HG03135 (cell line): ENCODE measurements at regions not wholly inside any gene's neighbourhood (a gene's known extent, or its start where the extent isn't known, plus 50 kb on each side); places are given as distances from the start of the nearest gene placed in this dataset.

Experiments
- ATAC-seq: cut with Tn5 transposase; IDR thresholded peaks from one replicate; pipeline ENCODE4 v1.9.1; 2021; ENCODE audit warnings: mild to moderate bottlenecking, moderate library complexity; ENCODE audit not compliant: unreplicated experiment

- ATAC-seq: no peak
Observed at GRCh38 chr20:56949318-56949717, 317.1 kb downstream of the BMP7 start.

- no peak for ATAC-seq
Observed at GRCh38 chr20:56952258-56953047, 314.0 kb downstream of the BMP7 start.

- no peak for ATAC-seq
Observed at GRCh38 chr20:56953048-56953586, 313.3 kb downstream of the BMP7 start.

GRCh38 chr20:56954797-56955196 is 311.6 kb downstream of the BMP7 start:
- no peak for ATAC-seq

GRCh38 chr20:56955680-56956079 is 310.8 kb downstream of the BMP7 start:
- ATAC-seq: no peak

GRCh38 chr20:56956534-56956933 is 309.9 kb downstream of the BMP7 start:
- ATAC-seq: no peak

GRCh38 chr20:56957737-56958553 is 308.5 kb downstream of the BMP7 start:
- ATAC-seq: no peak

GRCh38 chr20:56964901-56965300 is 301.5 kb downstream of the BMP7 start:
- no peak for ATAC-seq

- no peak for ATAC-seq
Observed at GRCh38 chr20:56967916-56968315, 298.5 kb downstream of the BMP7 start.

GRCh38 chr20:56968376-56969048 is 297.9 kb downstream of the BMP7 start:
- no peak for ATAC-seq

GRCh38 chr20:56974499-56975250 is 291.8 kb downstream of the BMP7 start:
- ATAC-seq: no peak

- ATAC-seq: no peak
Observed at GRCh38 chr20:56975838-56976237, 290.6 kb downstream of the BMP7 start.

- ATAC-seq: no peak
Observed at GRCh38 chr20:56976336-56976735, 290.1 kb downstream of the BMP7 start.

GRCh38 chr20:56978475-56978874 is 288.0 kb downstream of the BMP7 start:
- ATAC-seq: no peak

- ATAC-seq: no peak
Observed at GRCh38 chr20:56979125-56979524, 287.3 kb downstream of the BMP7 start.

GRCh38 chr20:56981301-56981700 is 285.1 kb downstream of the BMP7 start:
- no peak for ATAC-seq

GRCh38 chr20:56983813-56984212 is 282.6 kb downstream of the BMP7 start:
- ATAC-seq: no peak

GRCh38 chr20:56985066-56985685 is 281.3 kb downstream of the BMP7 start:
- no peak for ATAC-seq

GRCh38 chr20:56986476-56986875 is 280.0 kb downstream of the BMP7 start:
- ATAC-seq: no peak
